ENCODE measurements at regions not wholly inside any gene's neighbourhood (a gene's known extent, or its start where the extent isn't known, plus 50 kb on each side); places are given as distances from the start of the nearest gene placed in this dataset.
A peak's percentile ranks its signal among the peaks of the same experiment; 100 is the strongest.

DNA sequence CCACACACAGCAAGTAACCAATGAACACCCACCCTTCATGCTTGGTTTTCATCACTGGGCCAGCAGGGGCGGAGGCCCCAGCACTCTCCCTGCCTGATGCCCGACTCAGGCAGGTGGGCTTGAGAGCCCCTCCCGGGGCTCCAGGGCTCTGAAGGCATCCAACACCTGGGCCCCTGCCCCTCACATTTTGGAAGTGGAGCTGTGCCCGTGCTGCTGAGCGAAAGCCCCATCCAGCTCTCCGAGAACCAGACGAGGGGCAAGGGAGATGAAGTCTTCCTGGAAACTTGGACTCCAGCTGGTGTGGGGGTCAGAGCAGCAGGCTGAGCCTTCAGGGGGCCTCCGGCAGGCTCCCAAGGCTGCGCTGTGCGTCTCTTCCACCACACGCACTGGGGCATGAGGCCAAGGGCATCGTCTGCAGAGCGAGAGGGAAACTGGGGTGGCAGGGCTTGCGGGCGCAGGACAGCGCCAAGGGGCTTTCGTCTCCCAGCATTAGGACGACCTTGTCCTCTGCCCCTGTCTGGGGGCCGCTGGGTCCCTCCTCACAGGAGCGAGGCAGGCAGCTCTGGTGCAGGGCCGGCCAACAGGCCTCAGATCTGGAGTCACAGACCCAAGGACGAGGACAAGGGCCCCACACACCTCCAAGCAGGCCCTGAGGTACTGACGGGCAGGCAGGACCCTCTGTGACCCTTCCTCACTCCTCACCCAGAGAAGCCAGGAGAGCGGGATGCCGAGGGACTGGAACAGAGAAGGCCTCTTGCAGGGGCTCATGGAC lies 108.3 kb upstream of the FAM20C start:
- BruUV-seq (replicated peaks), result no TSS peak
- H2BK5ac ChIP-seq (ENCODE audit: low read depth, low read length, poor library complexity, severe bottlenecking), result no peak overlapping the region
- H4K5ac ChIP-seq (ENCODE audit: low read depth, low read length), result no peak overlapping the region
- H2AK9ac ChIP-seq (replicated peaks; ENCODE audit: low read depth, low read length, poor library complexity), result peak overlapping the region; percentile 65
- peaks cover 23% of the 10 kb centered on the region for H3K4me1 ChIP-seq (ENCODE audit: control insufficient read depth, insufficient read depth, low read length)
- H3K23ac ChIP-seq (ENCODE audit: low read depth, low read length), result no peak overlapping the region
- H2BK20ac ChIP-seq (ENCODE audit: low read depth, low read length), result no peak overlapping the region
- H3K27ac ChIP-seq (ENCODE audit: insufficient read depth, low read length), result no peak overlapping the region
- peaks cover 8% of the 10 kb centered on the region for H3K27me3 ChIP-seq (ENCODE audit: control insufficient read depth, insufficient read depth, low read length)
- TF ChIP-seq MAZ (IDR thresholded peaks at IDR 0.05; ENCODE audit: borderline replicate concordance, low read depth, low read length) (no peak), CHD1 (IDR thresholded peaks at IDR 0.05; ENCODE audit: low read depth, low read length) (no peak), POLR2A (IDR thresholded peaks at IDR 0.05; ENCODE audit: low read depth, low read length) (no peak), NFE2L2 (IDR thresholded peaks at IDR 0.05; ENCODE audit: low read depth, low read length) (no peak), MXI1 (IDR thresholded peaks at IDR 0.05; ENCODE audit: borderline replicate concordance, low read depth, low read length) (no peak)
- H4K20me1 ChIP-seq (ENCODE audit: insufficient read depth, low read length), result no peaks in the 10 kb centered on the region
- no peaks in the 10 kb centered on the region for H3K9me3 ChIP-seq (ENCODE audit: control insufficient read depth, insufficient read depth, low read length)
- H3K36me3 ChIP-seq (ENCODE audit: control insufficient read depth, insufficient read depth, low read length), result no peaks in the 10 kb centered on the region
- H3K9me1 ChIP-seq (ENCODE audit: insufficient read depth, low read length), result peaks cover 19% of the 10 kb centered on the region
- peaks cover 0 to 2% of the 10 kb centered on the region in 2 experiments; a peak in 2 of 4 replicates for H3K79me1 ChIP-seq (ENCODE audit: low read depth in 1 of 2, low read length in 2 of 2)
- H3K4me3 ChIP-seq (ENCODE audit: insufficient read depth, low read depth, low read length), result no peak overlapping the region
- ATAC-seq (ENCODE audit: low read depth) (no peak), DNase-seq (no peak)
- no peak overlapping the region for H3K56ac ChIP-seq (ENCODE audit: extremely low read depth, insufficient read depth, low read length)
- WGBS, 2 experiments (ENCODE audit: extremely low coverage in 2 of 2, insufficient read length in 1 of 2), result 94% methylated on average over 17 of the region's 25 CpGs; no CpG with 5 or more reads in 1 of the 2 experiments
- intact Hi-C loops (cut with micrococcal nuclease), result no loop called here
- no peak overlapping the region for H3K9ac ChIP-seq (ENCODE audit: low read depth, low read length)
- H3K18ac ChIP-seq (ENCODE audit: low read depth, low read length), result no peak overlapping the region
- no peak overlapping the region for H4K91ac ChIP-seq (ENCODE audit: insufficient read depth, low read depth, low read length)
- in situ Hi-C loops (cut with MboI; ENCODE audit: low sequenced_read_pairs), result no loop called here
- H2BK120ac ChIP-seq (ENCODE audit: low read depth, low read length), result no peak overlapping the region
- H3K14ac ChIP-seq (replicated peaks; ENCODE audit: low read depth, low read length), result no peak overlapping the region
- no peak overlapping the region for H3K4me2 ChIP-seq (ENCODE audit: low read depth, low read length)
- no peak overlapping the region for H2BK15ac ChIP-seq (ENCODE audit: low read depth, low read length)
- no peak overlapping the region for H4K8ac ChIP-seq (ENCODE audit: low read depth in 2 of 2, low read length in 2 of 2)
- no peak overlapping the region for H2AK5ac ChIP-seq (ENCODE audit: low read depth, low read length)
- no peak overlapping the region for H2AFZ ChIP-seq (replicated peaks; ENCODE audit: low read length, poor library complexity)
- dilution Hi-C loops (cut with HindIII; ENCODE audit: low sequenced_read_pairs, unreplicated experiment), result no loop called here
- POLR2A ChIA-PET (ENCODE audit: unreplicated experiment), result no interaction called here
- H3K4ac ChIP-seq (ENCODE audit: low read depth, low read length), result no peak overlapping the region
- CTCF ChIA-PET, result no interaction called here

Data from IMR-90 (cell line).